ENCODE measurements at regions not wholly inside any gene's neighbourhood (a gene's known extent, or its start where the extent isn't known, plus 50 kb on each side); places are given as distances from the start of the nearest gene placed in this dataset.

DNA sequence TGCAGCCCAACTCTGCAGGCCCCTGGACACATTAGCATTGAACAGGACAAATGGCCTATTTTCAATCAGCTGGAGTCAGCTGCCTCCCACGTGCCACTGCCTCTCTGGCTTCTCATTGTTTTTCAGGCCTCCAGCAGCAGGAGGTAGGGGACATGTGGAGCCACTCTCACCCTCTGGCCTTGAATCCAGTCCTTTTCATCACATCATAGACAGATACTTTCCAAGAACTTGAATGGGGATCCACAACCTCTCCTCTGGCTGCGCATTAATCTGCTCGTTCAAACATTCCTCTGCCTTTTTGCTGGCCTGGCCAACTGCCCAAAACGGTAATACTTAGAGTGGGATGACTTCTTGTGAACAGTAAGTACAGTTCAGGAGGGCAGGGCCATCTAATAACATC is 592.3 kb downstream of the PKHD1 start:
- DNase-seq = no peak

DNA sequence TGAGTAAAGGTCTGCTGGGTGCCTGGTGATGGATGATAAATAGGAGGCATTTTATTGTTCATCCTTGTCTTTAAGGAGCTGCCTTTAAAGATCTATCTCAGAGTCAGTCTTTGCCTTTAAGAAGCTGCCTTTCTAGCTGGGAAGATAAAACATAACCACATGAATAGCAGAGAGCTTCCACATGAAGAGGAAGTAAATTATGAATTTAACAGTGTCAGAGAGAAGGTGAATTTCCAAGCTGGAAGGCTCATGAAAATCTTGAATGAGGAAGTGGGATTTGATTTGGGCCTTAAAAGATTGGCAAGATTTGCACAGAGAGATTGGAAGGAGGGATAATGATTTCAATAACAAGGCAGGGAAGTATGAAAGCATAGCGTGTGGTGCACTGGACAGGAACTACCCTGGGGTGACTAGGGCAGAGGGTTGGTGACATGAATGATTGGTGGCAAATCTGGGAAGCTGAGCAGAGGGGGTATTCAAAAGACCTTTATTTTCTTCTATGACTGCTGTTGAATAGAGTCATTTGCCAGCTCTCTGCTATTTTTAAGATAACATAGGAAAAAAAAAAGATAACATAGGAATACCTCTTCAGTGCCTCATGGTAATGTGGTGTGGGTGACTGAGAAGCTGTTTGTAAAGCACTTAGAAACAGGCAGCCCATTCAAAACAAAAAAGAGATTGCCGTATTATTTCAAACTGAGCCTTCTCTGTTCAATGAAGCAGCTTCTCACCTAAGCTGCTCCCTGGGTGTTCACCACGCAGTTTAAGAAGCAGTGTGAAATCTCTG is 591.6 kb downstream of the PKHD1 start:
- DNase-seq = no peak

DNA sequence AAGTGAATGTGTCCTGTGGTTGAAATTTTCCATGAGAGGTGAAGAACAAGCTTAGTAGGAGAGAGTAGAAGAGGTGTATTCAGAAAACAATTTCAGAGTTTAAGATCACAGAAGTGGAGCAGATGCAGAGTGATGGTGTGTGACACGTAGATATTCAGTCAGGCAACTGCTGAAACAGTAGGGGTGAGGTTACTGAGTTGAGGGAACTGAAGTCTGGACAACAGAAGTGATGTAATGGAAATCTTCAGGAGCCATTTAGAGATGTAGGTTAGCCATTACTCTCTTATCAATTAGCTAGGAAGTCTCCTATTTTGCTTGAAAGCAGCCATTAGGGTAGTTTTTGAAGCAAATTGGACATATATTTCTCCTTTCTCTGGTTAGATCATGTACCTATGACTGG is 584.4 kb downstream of the PKHD1 start:
- DNase-seq = no peak

DNA sequence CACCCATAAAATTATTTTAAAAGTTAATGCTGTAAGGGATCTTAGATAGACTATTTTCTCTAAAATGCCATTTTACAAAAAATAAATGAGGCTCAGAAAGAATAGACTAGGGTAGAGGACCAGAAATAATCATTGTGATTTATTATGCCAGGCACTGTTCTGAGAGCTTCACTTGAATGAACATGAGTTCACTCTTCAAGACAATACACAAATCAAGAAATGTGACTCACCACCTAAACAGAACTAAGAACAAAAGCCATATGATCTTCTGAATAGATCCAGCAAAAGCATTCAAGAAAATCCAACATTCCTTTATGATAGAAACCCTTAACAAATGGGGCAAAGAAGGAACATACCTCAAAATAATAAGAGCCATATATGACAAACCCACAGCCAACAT is 582.0 kb downstream of the PKHD1 start:
- DNase-seq = no peak

DNA sequence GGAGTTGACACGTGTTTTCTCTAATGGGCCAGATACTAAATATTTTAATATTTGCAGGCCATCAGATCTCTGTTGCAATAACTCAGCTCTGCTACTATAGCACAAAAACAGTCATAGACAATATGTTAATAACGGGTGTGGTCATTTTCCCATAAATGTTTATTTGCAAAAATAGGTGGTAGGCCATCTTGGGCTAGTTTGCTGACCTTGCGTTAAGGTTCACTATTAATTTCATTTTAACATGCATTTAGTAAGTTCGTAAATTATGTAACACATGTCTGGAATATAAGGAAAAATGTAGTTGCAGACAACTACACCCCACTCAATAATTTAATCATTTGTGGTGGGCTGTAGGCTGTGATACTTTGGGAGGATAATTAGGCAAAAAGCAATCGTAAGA is 577.8 kb downstream of the PKHD1 start:
- no peak for DNase-seq

DNA sequence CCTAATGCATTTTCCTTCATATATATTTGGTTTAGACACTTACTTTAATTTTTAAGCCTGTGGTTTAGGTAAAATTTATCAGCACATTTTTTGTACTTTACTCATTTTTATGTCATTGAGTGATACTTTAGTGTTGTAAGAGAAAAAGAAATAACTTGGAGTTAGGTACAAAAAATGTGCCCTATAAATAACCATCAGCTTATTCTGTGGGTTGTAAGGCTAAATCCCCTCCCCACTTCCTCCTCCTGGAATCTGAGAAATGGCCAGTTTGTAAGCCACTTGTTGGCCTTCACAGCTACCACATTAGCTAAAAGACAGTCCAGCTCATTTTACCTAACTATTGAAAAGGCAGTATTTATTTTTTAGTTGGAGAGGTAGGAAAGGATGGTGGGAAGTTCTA is 576.3 kb downstream of the PKHD1 start:
- DNase-seq = no peak

DNA sequence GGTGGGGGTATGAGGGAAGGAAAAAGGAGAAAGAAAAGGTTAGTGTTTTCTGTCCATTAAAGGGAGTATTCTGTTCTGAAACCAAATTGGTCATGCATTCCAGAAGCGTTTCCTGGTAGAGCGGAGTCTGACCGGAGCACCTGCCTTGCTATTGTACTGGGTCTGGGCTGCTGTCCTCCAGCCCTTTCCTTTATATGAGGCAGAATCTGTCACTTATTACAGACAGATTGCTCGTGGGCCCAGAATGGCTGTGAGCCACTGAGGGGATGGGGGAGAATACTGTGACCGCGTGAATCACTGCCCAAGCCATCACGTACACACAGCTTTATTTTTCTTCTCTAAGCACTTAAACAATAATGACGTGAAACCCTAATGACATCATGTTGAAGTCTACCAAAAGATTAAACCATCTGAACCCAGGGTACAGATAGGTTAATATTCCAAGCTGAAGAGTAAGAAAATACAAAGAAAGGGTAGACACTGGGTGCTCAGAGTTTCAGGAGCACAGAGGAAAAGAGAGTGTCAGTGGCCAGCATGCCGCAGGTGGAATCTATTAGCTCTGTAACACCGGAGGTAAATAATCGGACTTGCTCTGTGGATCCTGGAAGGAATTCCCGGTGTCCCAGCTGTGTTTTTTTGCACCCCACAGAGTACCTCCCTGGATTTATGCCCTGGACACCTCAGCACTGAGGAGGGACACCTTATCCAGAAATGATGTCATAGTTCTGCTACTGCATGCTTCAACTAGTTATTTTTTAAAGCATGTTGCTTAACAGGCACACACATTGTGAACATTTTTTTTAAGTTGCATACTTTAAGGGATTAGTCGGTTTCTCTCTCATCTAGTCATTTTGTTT is 573.3 kb downstream of the PKHD1 start:
- no peak for DNase-seq

DNA sequence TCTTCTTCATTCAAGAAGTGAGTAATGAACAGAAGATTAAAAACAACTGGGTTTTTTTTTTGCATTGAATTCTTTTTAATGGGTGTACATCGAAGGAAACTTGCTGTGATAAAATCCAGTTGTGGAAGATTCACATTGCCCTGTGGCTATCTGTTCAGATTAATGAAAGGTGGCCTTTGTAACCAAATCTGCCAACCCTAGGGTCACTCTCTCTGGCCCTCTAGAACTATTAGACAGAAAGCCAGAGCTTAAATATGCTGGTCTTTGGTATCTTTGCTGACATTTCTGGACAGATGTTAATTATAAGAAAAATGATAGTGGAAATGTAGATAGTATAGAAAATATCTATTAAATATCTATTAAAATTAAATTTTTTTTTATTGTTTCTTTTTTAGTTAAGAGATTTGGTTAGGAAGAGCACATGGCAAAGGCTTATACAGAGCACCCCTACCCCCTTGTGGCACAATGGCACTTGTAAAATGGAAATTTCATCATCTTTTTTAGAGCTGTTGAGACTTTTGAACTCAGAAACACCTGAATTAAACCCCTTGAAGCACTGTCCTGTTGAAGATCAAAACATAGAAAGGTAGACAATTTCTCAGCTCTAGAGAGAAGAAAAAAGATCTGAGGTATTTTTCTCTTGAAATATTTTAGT is 572.5 kb downstream of the PKHD1 start:
- no peak for DNase-seq

DNA sequence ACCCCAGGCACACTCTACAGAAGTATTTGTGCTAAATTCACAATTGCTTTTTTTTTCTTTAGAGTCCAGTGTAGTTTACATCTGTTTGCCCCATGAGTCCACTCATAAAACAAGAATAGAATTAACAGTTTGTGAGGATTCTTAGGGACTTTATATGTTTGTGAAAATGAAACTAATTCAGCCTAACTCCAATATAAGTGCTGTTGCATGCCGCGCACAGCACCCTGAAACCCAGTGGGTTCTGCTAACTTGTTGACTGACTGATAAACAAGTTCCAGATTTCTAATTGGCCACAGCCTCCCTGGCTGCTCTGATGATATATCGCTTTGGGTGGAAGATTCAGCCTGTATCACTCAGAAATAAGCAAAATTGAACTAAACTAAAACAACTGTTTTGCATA is 561.4 kb downstream of the PKHD1 start:
- DNase-seq = no peak

DNA sequence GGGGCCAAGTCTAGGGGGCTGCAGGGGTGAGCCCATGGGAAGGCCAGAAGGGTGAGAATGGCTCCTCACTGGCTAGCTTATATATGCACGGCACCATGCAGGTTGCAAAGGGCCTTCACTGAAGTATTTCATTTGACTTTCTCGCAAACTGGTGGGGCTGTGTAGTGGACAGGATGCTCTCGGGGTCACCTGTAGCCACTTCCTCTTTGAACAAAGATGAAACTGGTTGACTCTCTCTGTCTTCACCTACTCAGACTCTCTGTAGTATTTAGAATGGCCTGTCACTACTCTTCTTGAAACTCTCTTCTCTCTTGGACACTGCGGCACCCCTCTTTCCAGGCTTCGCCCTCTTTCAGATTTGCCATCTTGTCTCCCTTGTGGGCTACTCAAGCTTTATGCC is 560.5 kb downstream of the PKHD1 start:
- no peak for DNase-seq

DNA sequence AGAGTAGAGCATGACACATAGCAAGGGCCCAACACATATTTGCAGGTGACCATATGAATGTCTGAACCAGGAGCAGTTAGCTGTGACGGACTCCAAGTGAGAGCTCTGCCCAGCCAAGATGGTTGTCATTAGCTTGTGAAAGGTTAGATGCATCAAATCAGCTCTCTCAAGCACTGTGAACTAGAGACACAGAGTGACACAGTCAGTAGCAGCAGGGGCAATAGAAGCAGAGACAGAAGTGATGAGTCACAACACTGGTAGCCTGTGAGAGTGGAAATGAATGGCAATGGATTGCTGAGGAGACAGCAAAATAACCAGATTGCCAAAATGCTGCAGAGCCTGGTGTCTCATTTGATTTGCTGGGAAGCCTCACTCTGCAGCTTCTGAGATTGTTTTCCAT is 558.9 kb downstream of the PKHD1 start:
- DNase-seq = no peak

DNA sequence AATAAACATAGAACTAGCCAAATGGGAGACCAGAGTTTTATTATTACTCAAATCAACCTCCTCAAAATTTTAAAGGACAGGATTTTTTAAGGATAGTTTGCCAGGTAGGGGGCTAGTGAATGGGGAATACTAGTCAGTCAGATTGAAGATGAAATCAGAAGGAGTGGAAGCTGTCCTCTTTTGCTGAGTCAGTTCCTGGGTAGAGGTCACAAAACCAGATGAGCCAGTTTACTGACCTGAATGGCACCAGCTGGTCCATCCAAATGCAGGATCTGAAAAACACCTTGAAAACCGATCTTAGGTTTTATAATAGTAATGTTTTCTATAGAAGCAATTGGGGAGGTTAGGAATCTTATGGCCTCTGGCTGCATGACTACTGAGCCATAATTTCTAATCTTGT is 558.2 kb downstream of the PKHD1 start:
- no peak for DNase-seq

DNA sequence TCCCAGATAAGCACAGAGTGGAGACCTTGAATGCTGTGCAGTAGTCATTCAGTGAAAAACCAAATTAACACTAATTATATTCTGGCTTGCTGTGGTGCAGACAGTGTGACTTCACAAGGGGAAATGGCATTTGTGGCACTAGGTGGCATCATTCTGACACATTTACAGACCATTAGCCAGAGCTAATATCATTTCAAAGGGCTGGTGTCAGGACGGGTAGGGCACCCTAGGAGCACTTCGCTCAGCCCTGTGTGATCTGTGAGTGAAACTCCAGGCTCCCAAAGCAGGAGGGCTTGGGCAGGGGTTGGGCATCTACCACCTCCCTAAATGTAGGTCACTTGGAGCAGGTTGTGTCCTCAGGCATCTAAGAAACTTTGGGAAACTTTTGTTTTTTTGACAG is 555.8 kb downstream of the PKHD1 start:
- peak; percentile 55 for DNase-seq

DNA sequence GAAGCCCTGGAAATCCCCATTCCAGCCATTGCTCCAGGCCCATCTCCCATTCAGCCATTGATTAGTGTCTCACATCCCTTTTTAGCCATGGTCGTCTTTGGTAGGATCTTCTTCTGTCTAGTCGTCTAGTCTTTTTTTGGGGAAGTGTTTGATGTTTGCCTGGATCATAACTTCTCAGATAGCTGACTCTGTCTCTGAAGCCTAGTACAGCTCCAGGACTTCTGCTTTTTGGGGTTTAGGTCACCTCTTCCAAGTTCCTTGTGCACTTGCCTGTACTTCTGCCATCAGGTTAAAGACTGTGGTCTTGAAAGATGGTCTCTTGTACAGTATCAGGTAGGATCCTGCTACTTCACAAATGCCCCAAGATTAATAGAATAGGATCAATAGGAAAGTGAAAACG is 553.5 kb downstream of the PKHD1 start:
- DNase-seq = no peak

DNA sequence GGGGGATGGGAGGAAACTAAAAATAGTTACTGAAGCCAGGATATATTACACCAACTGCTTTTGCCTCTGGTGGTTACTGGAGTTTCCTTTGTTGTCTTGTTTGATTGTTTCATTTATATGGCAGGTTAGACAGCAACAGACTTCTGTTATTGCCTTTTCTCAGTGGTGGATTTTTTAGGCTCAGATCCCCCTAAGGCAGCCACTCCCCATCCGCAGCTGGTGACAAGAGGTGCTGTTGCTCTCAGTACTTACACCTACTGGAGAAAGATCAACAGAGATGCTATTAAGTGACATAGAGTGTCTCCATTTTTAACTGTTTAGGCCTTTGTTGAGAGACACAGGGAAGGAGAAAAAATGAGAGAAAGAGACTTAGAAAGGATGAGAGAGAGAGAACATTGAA is 552.1 kb downstream of the PKHD1 start:
- DNase-seq = peak; percentile 23

DNA sequence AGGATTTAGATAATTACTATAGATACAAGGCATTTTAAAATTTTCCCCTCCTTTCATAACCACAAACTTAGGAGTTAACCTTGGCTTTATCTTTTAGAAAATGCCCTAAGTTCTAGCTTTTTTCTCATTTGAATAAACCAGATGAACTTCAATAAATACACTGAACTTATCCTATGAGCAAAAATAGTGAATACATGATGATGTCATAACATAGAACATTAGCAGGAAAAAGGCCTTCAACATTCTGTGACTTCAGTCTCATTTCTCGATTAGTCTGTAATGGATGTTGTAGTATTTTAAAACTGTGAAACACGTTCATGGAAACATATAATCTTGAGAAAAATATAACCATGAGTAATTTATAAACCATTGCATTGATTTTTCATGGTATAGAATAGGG is 550.7 kb downstream of the PKHD1 start:
- no peak for DNase-seq

DNA sequence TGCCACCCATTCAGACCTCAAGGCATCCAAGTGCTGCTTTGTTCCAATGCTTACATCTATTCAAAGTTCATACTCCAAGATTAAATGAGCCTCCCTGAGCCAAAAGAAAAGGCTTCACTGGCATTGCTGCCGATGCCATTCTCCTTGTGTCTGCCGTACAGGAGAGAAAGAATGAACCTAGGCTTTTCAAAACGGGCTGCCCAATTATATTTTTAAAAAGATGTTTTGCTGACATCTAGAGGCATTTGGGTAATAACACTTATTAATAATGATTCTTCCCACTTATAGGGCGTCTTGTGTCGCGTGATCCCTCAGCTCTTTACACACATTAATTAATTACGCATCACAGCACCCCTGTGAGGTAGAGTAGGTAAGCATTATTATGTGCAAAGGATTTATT is 545.6 kb downstream of the PKHD1 start:
- DNase-seq = peak; percentile 49

DNA sequence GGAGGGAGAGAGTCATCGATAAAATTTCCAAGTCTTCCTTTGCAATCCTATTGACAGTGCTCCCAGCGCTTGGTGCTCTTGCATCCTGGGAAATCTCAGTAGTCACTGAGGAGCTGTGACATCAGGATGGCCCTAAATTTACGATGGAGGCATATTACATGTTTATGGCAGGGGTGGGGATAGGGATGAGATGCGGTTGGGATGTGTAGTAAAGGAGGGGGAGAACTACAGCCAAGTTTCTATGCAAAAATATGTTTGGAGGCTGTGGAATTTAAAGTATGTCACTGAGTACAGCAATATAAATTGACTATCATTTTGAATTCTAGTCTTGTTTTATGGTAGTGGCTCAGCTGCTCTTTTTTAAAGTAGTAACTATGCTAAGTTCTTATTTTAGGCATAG is 544.9 kb downstream of the PKHD1 start:
- no peak for DNase-seq

DNA sequence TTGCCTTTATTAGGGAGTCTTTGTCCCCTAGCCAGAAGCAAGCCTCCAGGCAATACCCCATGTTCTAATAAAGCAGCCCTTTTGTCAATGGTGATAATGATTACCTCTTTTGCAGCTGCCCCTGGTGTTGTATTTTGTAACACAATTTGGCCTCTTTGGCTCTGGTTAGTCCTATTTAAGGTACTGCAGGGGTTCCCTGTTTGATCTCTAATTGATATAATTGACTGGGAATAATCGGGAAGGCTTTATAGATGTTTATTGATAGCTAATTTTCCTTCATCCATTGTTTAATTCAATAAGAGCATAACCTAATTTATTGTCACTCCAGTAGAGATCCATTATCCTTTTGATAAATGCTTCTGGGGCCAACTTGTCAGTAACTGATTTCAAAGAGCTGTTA is 537.2 kb downstream of the PKHD1 start:
- DNase-seq = no peak

DNA sequence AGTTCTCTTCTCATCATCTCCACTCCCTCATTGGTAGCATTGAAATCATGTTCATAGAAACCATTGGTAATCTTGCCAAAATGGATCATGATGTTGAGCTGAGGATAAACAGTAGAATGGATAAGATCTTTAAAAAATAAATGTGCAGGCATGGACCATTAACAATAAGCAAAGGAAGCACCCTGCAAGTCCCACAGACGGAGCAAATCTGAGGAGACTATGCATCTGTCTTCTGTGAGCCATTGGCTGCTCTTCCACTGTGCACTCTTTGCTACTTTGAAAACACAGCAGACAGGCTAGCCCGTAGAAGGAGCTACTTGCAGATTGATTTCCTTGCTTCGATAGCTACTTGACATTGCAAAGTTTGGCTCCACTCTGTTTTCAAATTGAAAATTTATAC is 535.0 kb downstream of the PKHD1 start:
- no peak for DNase-seq

DNA sequence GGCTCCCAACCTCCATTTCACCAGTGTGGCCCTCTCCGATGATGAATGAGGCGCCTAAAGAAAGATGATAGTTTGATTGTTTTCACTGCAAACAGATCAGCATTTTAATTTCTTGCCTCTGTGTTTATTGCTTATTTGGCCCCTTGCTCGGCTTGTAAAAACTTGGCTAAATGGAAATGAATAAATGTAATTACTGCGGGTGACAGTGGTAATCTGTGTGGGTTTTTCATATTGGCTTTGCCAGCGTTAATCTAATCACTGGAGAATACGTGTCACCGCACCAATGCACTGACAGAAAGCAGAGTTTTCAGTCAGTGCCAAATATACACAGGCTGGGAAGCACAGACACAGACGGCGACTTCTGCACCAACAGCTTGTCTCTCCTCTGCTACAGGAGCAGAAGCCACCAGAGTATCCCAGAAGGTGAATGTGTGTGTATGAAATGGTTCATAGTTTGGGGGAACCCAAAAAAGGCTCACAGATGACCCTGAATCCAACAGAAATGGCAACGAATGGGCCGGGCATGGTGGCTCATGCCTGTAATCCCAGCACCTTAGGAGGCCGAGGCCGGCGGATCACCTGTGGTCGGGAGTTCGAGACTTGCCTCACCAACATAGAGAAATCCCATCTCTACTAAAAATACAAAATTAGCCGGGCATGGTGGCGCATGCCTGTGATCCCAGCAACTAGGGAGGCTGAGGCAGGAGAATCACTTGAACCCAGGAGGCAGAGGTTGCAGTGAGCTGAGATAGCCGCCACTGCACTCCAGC is 534.0 kb downstream of the PKHD1 start:
- no peak for DNase-seq

DNA sequence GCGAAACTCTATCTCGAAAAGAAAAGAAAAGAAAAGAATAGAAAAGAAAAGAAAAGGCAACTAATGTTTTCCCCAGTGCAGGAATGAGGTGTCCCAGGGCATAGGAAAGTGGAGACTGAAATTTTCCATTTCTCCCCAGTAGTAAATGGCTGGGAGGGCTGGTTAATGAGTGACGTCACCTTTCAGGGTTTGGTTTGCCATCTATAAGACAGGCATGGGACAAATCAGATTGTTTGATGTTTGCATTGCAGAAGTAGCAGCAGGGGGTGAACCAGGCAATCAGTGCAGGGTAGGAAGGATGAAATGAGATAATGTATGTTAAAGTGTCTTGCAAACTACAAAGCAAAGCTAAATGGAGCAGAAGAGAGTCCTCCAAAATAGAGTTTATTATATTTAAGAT is 533.4 kb downstream of the PKHD1 start:
- DNase-seq = no peak

DNA sequence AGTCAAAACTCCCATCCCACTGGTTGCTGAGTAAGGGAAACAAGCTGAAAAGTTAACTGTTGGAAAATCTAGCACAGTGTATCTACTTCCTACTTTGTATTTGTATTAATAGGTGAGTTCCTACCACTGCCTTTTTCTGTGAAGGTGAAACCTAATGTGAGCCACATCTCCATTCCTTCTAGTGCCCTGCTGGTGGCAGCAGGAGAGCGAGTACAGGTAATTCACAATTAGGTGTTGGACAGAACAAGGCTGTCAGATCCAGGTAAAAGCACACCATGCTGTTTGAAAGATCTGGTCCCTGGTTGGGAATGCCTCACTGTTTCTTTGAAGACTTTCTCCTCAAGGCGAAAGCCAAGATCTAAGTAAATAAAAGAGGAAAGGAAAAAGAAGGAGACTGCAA is 528.4 kb downstream of the PKHD1 start:
- DNase-seq = no peak

All from COR-L47 (cell line).